Upper lobe of right lung (tissue), 1 donor: ENCODE measurements at regions not wholly inside any gene's neighbourhood (a gene's known extent, or its start where the extent isn't known, plus 50 kb on each side); places are given as distances from the start of the nearest gene placed in this dataset.

ENCODE experiments used
- ATAC-seq: fragments of 200-7000 bp; cut with Tn5 transposase; one replicate; pipeline ENCODE4 v1.9.1; 2020; ENCODE audit warnings: mild to moderate bottlenecking, moderate library complexity
- DNase-seq: peaks from one replicate; pipeline ENCODE4 v3.0.0-alpha.2; 2020
- H3K27ac ChIP-seq: fragments of 200-600 bp; one replicate; pipeline ENCODE4 v1.8.0; 2022
- H3K27me3 ChIP-seq: fragments of 200-600 bp; one replicate; pipeline ENCODE4 v1.8.0; 2022; ENCODE audit warnings: mild to moderate bottlenecking
- H3K36me3 ChIP-seq: fragments of 200-600 bp; one replicate; pipeline ENCODE4 v1.8.0; 2022
- H3K4me1 ChIP-seq: fragments of 200-600 bp; one replicate; pipeline ENCODE4 v1.8.0; 2022
- H3K4me3 ChIP-seq: fragments of 200-600 bp; one replicate; pipeline ENCODE4 v1.8.0; 2022; ENCODE audit warnings: mild to moderate bottlenecking
- H3K9me3 ChIP-seq: fragments of 200-600 bp; one replicate; pipeline ENCODE4 v1.8.0; 2022
- CTCF ChIP-seq: fragments of 200-600 bp; IDR thresholded peaks from one replicate; pipeline ENCODE4 v1.8.0; 2022; ENCODE audit warnings: antibody characterized with exemption
- intact Hi-C: fragments of 100-400 bp; cut with DNase I; formaldehyde crosslinking; loops from one replicate; pipeline ENCODE4 v1.11.0; 2022
- donor health status: DM: no; HTN: yes; CAD: no; lungs with severe emphysema.

DNA sequence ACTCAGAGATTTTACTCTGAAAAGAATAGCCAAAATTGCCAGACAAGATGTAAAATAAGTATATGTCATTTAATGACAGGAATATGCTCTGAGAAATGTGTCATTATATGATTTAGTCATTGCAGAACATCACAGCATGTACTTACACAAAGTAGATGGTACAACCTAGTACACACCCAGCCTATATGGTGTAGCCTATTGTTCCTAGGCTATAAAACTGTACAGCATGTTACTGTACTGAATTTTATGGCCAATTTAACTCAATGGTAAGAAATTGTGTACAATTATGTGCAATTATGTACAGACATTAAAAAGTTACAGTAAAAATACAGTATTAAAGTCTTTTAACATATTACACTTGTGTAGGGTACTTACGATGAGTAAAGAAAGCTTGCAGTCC is 311.9 kb upstream of the EPHA7 start:
- ATAC-seq: no peak
- H3K9me3 ChIP-seq: no peaks in the 10 kb centered on the region
- intact Hi-C loops: no loop called here
- TF ChIP-seq CTCF: no peak
- no peaks in the 10 kb centered on the region for H3K36me3 ChIP-seq
- no peak for DNase-seq
- no peaks in the 10 kb centered on the region for H3K27me3 ChIP-seq
- H3K4me1 ChIP-seq: no peaks in the 10 kb centered on the region
- no peak overlapping the region for H3K27ac ChIP-seq
- H3K4me3 ChIP-seq: no peak overlapping the region

DNA sequence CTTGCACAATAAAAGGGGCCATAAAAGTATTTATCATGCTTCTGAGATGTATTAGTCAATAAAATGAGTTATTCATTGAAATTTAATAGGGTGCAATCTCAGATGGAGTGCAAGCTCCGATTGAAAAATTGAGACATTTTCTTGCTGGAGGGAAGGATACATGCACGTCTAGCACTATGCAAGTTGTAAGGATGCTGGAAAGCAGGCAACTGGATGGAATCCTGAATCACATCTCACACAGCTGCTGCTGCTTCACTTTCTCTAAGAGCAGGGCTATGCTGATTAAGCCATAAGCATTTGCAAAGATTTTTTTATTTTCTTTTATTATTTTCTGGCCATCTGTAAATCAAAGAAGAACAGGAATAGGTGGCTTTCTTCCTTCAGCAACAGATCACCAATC is 308.8 kb upstream of the EPHA7 start:
- intact Hi-C loops: no loop called here
- no peaks in the 10 kb centered on the region for H3K36me3 ChIP-seq
- H3K4me3 ChIP-seq: no peak overlapping the region
- no peak for DNase-seq
- H3K27me3 ChIP-seq: no peaks in the 10 kb centered on the region
- no peaks in the 10 kb centered on the region for H3K4me1 ChIP-seq
- H3K27ac ChIP-seq: no peak overlapping the region
- TF ChIP-seq CTCF: no peak
- no peaks in the 10 kb centered on the region for H3K9me3 ChIP-seq
- no peak for ATAC-seq

DNA sequence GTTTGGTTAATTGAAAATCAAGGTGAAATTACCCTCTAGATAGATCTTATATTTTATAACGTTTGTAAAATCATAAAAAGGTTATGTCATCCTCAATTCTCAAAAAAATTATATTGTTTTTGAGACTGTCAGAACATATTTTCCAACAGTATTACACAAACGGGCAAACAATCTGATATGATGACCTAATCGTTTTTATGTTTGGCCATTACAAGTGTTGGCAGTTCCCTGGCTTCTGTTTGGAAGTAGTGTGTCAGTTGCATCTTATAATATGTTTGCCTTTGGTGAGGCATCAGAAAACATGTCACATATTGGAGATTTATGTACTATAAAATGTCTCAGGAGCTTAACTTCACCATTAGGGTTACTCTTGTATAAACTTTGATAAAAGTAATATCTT is 308.1 kb upstream of the EPHA7 start:
- Histone ChIP-seq H3K36me3 (no peaks in the 10 kb centered on the region), H3K27ac (no peak overlapping the region), H3K4me3 (no peak overlapping the region), H3K4me1 (no peaks in the 10 kb centered on the region), H3K27me3 (no peaks in the 10 kb centered on the region), H3K9me3 (no peaks in the 10 kb centered on the region)
- TF ChIP-seq CTCF: no peak
- DNase-seq: no peak
- intact Hi-C loops: no loop called here
- no peak for ATAC-seq

- Histone ChIP-seq H3K36me3 (no peaks in the 10 kb centered on the region), H3K27ac (no peak overlapping the region), H3K4me1 (no peaks in the 10 kb centered on the region), H3K27me3 (no peaks in the 10 kb centered on the region), H3K4me3 (no peak overlapping the region), H3K9me3 (no peaks in the 10 kb centered on the region)
- no peak for TF ChIP-seq CTCF
- DNase-seq (no peak), ATAC-seq (no peak)
- intact Hi-C loops: no loop called here
Observed at GRCh38 chr6:93721386-93722048, 302.2 kb upstream of the EPHA7 start.

DNA sequence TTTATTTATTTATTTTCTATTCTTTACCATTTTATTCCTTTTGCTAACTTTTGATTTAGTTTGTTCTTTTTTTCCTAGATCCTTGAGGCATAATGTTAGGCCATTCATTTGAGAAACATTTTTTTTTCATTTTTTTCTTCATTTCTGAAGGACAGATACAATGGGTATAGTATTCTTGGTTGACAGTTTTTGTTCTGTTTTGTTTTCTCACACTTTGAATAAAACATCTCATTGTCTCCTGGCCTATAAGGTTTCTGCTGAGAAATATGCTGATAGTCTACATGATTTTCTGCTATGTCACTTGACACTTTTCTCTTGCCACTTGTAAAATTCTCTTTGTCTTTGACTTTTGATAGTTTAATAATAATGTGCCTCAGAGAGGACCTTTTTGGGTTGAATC is 294.6 kb upstream of the EPHA7 start:
- Histone ChIP-seq H3K27me3 (no peaks in the 10 kb centered on the region), H3K4me3 (no peak overlapping the region), H3K9me3 (no peaks in the 10 kb centered on the region), H3K4me1 (no peaks in the 10 kb centered on the region), H3K36me3 (no peaks in the 10 kb centered on the region), H3K27ac (no peak overlapping the region)
- no peak for ATAC-seq
- no peak for TF ChIP-seq CTCF
- intact Hi-C loops: no loop called here
- no peak for DNase-seq

- Histone ChIP-seq H3K27me3 (no peaks in the 10 kb centered on the region), H3K36me3 (no peaks in the 10 kb centered on the region), H3K27ac (no peak overlapping the region), H3K4me3 (no peak overlapping the region), H3K9me3 (peaks cover 6% of the 10 kb centered on the region), H3K4me1 (no peaks in the 10 kb centered on the region)
- no peak for DNase-seq
- no peak for TF ChIP-seq CTCF
- intact Hi-C loops: no loop called here
- no peak for ATAC-seq
Observed at GRCh38 chr6:93703431-93703830, 284.1 kb upstream of the EPHA7 start.
